ENCODE measurements at regions not wholly inside any gene's neighbourhood (a gene's known extent, or its start where the extent isn't known, plus 50 kb on each side); places are given as distances from the start of the nearest gene placed in this dataset.

DNA sequence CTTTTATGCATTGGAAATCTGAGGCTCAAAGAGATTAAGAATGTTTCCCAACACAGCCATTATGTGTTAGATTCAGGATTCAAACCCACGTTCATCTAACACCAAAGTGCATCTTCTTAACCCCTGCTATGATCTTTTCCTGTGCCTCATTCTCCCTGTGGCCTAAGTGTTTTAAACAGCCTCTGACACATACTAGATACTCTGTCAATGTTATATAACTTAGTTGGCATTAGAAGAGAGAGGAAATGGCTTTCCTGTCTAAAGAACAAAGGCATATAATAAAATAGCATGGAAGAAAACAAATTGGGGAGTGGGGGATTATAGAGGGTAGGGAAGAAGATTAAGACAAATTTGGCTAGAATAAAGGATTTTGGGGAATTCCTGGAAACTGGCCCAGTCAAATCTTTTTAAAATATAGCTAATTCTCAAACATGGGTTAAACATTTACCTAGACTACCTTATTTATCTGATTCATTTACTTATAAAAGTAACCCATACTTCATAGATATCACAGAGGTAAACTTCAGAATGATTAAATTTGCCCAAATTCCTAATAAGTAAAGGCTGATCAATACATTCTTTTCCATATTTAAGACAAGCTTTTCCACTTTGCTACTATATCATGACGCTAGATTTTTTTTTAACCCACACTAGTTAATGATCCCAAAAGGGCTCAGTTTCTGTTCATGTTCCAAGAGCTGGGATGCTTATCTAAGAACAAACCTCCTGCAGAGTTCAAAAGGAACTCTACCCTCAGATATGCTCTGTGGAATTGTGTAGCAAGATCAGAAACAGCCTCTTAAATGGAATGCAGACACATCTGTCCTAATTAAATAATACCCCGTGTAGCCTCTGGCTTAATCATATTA lies 122.9 kb upstream of the PTPRG start:
- no peak for TF ChIP-seq PAX5 (IDR thresholded peaks at IDR 0.05; ENCODE audit: insufficient read depth, low read length, severe bottlenecking)
- no peak for TF ChIP-seq POLR2AphosphoS5 (IDR thresholded peaks at IDR 0.05; ENCODE audit: low read depth, low read length)
- no peak for TF ChIP-seq TAF1 (IDR thresholded peaks at IDR 0.05; ENCODE audit: low read depth, low read length)
- no peak for TF ChIP-seq SPI1 (IDR thresholded peaks at IDR 0.05; ENCODE audit: low read depth, low read length)
- no peak for TF ChIP-seq POU2F2 (IDR thresholded peaks at IDR 0.05; ENCODE audit: low read depth, low read length)
- no peak for DNase-seq (ENCODE audit: insufficient read length, low spot score)
- FAIRE-seq: no peak

GRCh38 chr3:61439122-61439458 lies 122.3 kb upstream of the PTPRG start:
- TF ChIP-seq POLR2AphosphoS5 (IDR thresholded peaks at IDR 0.05; ENCODE audit: low read depth, low read length) (no peak), TAF1 (IDR thresholded peaks at IDR 0.05; ENCODE audit: low read depth, low read length) (no peak), POLR2A (IDR thresholded peaks at IDR 0.05; ENCODE audit: low read depth, low read length) (no peak), POU2F2 (IDR thresholded peaks at IDR 0.05; ENCODE audit: low read depth, low read length) (no peak), PAX5 (IDR thresholded peaks at IDR 0.05; ENCODE audit: insufficient read depth, low read length, severe bottlenecking) (no peak), SPI1 (IDR thresholded peaks at IDR 0.05; ENCODE audit: low read depth, low read length) (no peak)
- FAIRE-seq: no peak
- DNase-seq (ENCODE audit: insufficient read length, low spot score): no peak

DNA sequence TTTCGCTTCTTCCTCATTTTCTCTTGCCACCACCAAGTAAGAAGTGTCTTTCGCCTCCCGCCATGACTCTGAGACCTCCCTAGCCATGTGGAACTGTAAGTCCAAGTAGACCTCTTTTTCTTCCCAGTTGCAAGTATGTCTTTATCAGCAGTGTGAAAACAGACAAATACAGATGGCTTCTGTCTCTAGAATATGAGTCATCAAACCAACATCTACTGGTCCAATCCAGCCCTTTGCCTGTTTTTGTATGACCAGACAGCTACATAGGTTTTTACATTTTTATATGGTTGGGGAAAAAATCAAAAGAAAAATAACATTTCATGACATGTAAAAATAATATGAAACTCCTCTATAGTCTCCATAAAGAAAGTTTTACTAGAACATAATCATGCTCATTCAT lies 118.7 kb upstream of the PTPRG start:
- FAIRE-seq (no peak), DNase-seq (ENCODE audit: insufficient read length, low spot score) (no peak)
- TF ChIP-seq POU2F2 (IDR thresholded peaks at IDR 0.05; ENCODE audit: low read depth, low read length) (no peak), PAX5 (IDR thresholded peaks at IDR 0.05; ENCODE audit: insufficient read depth, low read length, severe bottlenecking) (no peak), SPI1 (IDR thresholded peaks at IDR 0.05; ENCODE audit: low read depth, low read length) (no peak), POLR2AphosphoS5 (IDR thresholded peaks at IDR 0.05; ENCODE audit: low read depth, low read length) (no peak), TAF1 (IDR thresholded peaks at IDR 0.05; ENCODE audit: low read depth, low read length) (no peak), POLR2A (IDR thresholded peaks at IDR 0.05; ENCODE audit: low read depth, low read length) (no peak)

- FAIRE-seq (no peak), DNase-seq (ENCODE audit: insufficient read length, low spot score) (no peak)
- TF ChIP-seq POLR2AphosphoS5 (IDR thresholded peaks at IDR 0.05; ENCODE audit: low read depth, low read length): no peak
- TF ChIP-seq POU2F2 (IDR thresholded peaks at IDR 0.05; ENCODE audit: low read depth, low read length): no peak
- TF ChIP-seq TAF1 (IDR thresholded peaks at IDR 0.05; ENCODE audit: low read depth, low read length): no peak
- TF ChIP-seq SPI1 (IDR thresholded peaks at IDR 0.05; ENCODE audit: low read depth, low read length): no peak
- no peak for TF ChIP-seq PAX5 (IDR thresholded peaks at IDR 0.05; ENCODE audit: insufficient read depth, low read length, severe bottlenecking)
- no peak for TF ChIP-seq POLR2A (IDR thresholded peaks at IDR 0.05; ENCODE audit: low read depth, low read length)
Observed at GRCh38 chr3:61443886-61444285, 117.5 kb upstream of the PTPRG start.

DNA sequence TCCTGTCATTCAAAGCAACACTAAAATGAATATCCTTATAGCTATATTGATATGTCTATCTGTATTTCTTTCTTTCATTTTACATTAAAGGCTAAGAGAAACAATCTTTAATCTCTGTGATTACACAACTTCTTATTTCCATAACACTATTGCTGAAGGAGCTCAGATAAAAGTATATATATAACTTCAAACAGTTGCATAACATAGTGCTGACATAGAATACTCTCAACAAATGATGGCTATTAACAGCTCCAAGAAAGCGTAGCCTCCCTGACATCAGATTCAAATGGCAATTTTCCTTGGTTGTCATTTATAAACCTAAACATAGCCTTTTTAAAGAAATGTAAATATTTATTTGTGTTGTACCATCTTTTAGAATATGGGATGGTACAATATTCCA lies 116.6 kb upstream of the PTPRG start:
- TF ChIP-seq SPI1 (IDR thresholded peaks at IDR 0.05; ENCODE audit: low read depth, low read length) (no peak), TAF1 (IDR thresholded peaks at IDR 0.05; ENCODE audit: low read depth, low read length) (no peak), POLR2A (IDR thresholded peaks at IDR 0.05; ENCODE audit: low read depth, low read length) (no peak), POLR2AphosphoS5 (IDR thresholded peaks at IDR 0.05; ENCODE audit: low read depth, low read length) (no peak), PAX5 (IDR thresholded peaks at IDR 0.05; ENCODE audit: insufficient read depth, low read length, severe bottlenecking) (no peak), POU2F2 (IDR thresholded peaks at IDR 0.05; ENCODE audit: low read depth, low read length) (no peak)
- no peak for FAIRE-seq
- DNase-seq (ENCODE audit: insufficient read length, low spot score): no peak

DNA sequence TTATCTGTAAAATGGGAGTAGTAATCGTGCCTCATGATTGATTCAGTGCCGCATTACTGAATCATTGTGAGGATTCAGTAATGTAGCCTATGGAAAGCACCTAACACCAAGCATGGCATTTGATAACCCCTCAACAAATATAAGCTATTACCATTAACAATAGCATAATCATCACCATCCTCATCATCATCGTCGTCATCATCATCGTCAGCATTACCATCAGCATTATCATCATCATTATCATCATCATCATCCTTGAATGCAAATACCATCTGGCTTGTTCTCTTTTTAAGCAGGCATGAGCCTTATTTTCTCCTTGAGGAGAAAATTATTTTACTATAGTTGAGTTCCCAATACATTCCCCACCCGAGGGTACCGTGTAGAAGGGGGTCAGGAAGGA lies 115.4 kb upstream of the PTPRG start:
- TF ChIP-seq POU2F2 (IDR thresholded peaks at IDR 0.05; ENCODE audit: low read depth, low read length) (no peak), PAX5 (IDR thresholded peaks at IDR 0.05; ENCODE audit: insufficient read depth, low read length, severe bottlenecking) (no peak), POLR2AphosphoS5 (IDR thresholded peaks at IDR 0.05; ENCODE audit: low read depth, low read length) (no peak), POLR2A (IDR thresholded peaks at IDR 0.05; ENCODE audit: low read depth, low read length) (no peak), SPI1 (IDR thresholded peaks at IDR 0.05; ENCODE audit: low read depth, low read length) (no peak), TAF1 (IDR thresholded peaks at IDR 0.05; ENCODE audit: low read depth, low read length) (no peak)
- DNase-seq (ENCODE audit: insufficient read length, low spot score): no peak
- FAIRE-seq: no peak

DNA sequence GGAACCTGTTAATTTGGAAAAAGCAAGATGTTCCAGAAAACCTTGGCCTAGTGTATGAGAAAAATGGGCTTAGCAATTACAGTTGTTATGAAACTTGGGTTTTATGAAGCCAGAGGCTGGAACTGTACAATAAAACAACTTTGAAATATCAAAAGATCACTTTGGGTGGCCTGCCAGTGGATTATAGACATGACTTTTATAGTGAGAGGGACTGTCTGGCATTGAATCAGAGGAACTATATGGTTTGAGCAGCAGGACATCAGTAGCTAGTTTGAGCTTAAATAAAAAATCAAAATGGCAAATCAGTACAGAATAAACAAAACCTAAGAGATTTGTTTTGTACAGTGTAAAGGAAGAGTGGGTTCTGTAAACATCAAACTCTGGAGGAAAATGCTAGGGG lies 115.0 kb upstream of the PTPRG start:
- no peak for FAIRE-seq
- DNase-seq (ENCODE audit: insufficient read length, low spot score): no peak
- TF ChIP-seq POLR2A (IDR thresholded peaks at IDR 0.05; ENCODE audit: low read depth, low read length): no peak
- TF ChIP-seq POU2F2 (IDR thresholded peaks at IDR 0.05; ENCODE audit: low read depth, low read length): no peak
- no peak for TF ChIP-seq TAF1 (IDR thresholded peaks at IDR 0.05; ENCODE audit: low read depth, low read length)
- TF ChIP-seq PAX5 (IDR thresholded peaks at IDR 0.05; ENCODE audit: insufficient read depth, low read length, severe bottlenecking): no peak
- no peak for TF ChIP-seq POLR2AphosphoS5 (IDR thresholded peaks at IDR 0.05; ENCODE audit: low read depth, low read length)
- no peak for TF ChIP-seq SPI1 (IDR thresholded peaks at IDR 0.05; ENCODE audit: low read depth, low read length)

DNA sequence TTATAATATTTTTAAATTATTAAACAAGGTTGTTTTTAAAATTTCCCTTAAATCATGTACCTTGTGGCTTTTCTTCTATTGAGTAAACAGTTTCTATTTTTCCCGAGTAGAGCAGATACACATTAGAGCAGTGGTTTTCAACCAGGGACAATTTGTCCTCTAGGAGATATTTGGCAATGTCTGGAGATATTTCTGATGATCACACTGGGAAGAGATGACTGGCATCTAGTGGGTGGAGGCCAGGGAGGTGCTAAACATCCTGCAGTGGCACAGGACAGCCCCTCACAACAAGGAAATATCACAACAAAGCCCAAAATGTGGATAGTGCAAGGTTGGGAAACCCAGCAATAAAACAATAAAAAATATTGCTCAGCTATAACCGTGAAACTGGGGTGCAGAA lies 113.0 kb upstream of the PTPRG start:
- no peak for FAIRE-seq
- TF ChIP-seq POLR2A (IDR thresholded peaks at IDR 0.05; ENCODE audit: low read depth, low read length) (no peak), POU2F2 (IDR thresholded peaks at IDR 0.05; ENCODE audit: low read depth, low read length) (no peak), PAX5 (IDR thresholded peaks at IDR 0.05; ENCODE audit: insufficient read depth, low read length, severe bottlenecking) (no peak), TAF1 (IDR thresholded peaks at IDR 0.05; ENCODE audit: low read depth, low read length) (no peak), SPI1 (IDR thresholded peaks at IDR 0.05; ENCODE audit: low read depth, low read length) (no peak), POLR2AphosphoS5 (IDR thresholded peaks at IDR 0.05; ENCODE audit: low read depth, low read length) (no peak)
- no peak for DNase-seq (ENCODE audit: insufficient read length, low spot score)

DNA sequence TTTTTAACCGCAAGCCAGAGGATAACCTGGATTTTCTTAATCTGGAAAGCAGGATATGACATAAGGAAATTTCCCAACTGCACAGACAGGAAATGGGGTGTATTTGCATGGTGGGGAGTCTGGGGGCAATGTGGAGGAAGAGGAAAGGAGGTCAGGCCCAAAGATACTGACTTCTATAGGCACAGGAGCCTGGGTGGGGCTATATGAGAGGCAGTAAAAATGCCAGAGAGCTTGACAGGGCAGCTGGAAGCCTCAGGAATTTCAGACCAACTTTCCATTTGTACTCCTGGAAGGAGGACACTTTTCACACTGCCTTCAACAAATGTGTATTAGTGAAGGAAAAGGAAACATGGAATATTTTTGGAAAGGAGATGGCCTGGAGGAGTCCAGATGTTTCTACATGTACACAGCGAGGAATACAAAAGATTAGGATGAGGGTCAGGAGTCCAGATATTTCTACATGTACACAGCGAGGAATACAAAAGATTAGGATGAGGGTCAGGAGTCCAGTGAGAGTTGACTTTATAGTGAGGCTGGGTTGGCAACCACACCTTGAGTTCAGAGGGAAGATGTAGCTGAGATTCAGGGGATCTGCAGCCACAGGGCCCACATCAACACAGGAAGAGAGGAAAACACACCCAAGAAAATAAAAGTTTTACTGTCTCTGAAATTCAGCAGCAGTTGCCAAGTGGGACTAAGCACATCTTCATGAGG lies 111.9 kb upstream of the PTPRG start:
- FAIRE-seq (no peak), DNase-seq (ENCODE audit: insufficient read length, low spot score) (no peak)
- no peak for TF ChIP-seq POLR2AphosphoS5 (IDR thresholded peaks at IDR 0.05; ENCODE audit: low read depth, low read length)
- no peak for TF ChIP-seq POU2F2 (IDR thresholded peaks at IDR 0.05; ENCODE audit: low read depth, low read length)
- TF ChIP-seq POLR2A (IDR thresholded peaks at IDR 0.05; ENCODE audit: low read depth, low read length): no peak
- no peak for TF ChIP-seq SPI1 (IDR thresholded peaks at IDR 0.05; ENCODE audit: low read depth, low read length)
- no peak for TF ChIP-seq TAF1 (IDR thresholded peaks at IDR 0.05; ENCODE audit: low read depth, low read length)
- TF ChIP-seq PAX5 (IDR thresholded peaks at IDR 0.05; ENCODE audit: insufficient read depth, low read length, severe bottlenecking): no peak

Data from GM12891 (cell line).